ENCODE measurements at regions not wholly inside any gene's neighbourhood (a gene's known extent, or its start where the extent isn't known, plus 50 kb on each side); places are given as distances from the start of the nearest gene placed in this dataset.

DNA sequence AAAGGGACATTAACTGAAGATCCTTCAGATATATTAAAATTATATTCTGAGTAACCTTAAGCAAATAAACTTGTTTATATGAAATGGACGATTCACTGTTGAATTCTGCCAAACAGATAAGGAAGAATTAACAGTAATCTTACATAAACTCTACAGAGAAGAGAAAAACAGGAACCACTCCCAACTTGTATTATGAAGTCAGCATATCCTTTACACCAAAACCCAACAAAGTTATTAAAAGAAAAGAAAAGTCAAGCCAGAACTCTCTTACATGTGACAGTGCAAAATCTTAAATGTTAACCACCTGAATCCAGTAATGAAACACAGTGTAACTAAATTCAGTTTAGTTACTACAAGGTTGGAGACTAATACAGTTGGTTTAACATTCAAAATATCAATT, 185.8 kb downstream of the DEPDC1B start:
- Histone ChIP-seq H2BK5ac (ENCODE audit: insufficient read length, low read length) (no peak overlapping the region), H3K23ac (ENCODE audit: insufficient read length, low read depth, low read length) (no peak overlapping the region), H2BK20ac (ENCODE audit: low read depth, low read length, poor library complexity, severe bottlenecking) (no peak overlapping the region), H2BK15ac (ENCODE audit: low read depth, low read length) (no peak overlapping the region), H3K79me1 (ENCODE audit: insufficient read depth, low read depth, low read length, poor library complexity, severe bottlenecking) (no peaks in the 10 kb centered on the region), H3K27me3 (ENCODE audit: insufficient read depth, low read length) (no peaks in the 10 kb centered on the region), H3K4me1 (ENCODE audit: insufficient read depth, low read length) (no peaks in the 10 kb centered on the region), H4K5ac (ENCODE audit: insufficient read length, low read depth, low read length) (no peak overlapping the region), H3T11ph (ENCODE audit: low read length) (no peak overlapping the region), H3K27ac (ENCODE audit: insufficient read length, low read depth, low read length) (no peak overlapping the region), H3K4me2 (ENCODE audit: insufficient read depth, insufficient read length, low read length) (no peak overlapping the region), H3K9ac (ENCODE audit: extremely low read depth, insufficient read length, low read length) (no peak overlapping the region), H3K79me2 (ENCODE audit: insufficient read depth, low read length) (no peaks in the 10 kb centered on the region), H3K18ac (ENCODE audit: insufficient read length, low read depth, low read length) (no peak overlapping the region), H3K56ac (ENCODE audit: insufficient read length, low read depth, low read length) (no peak overlapping the region), H4K20me1 (ENCODE audit: control insufficient read depth, insufficient read depth, insufficient read length) (no peaks in the 10 kb centered on the region), H3K14ac (ENCODE audit: insufficient read depth, low read length) (no peak overlapping the region), H2BK12ac (ENCODE audit: insufficient read length, low read depth, low read length) (no peak overlapping the region), H2AFZ (ENCODE audit: low read length) (no peak overlapping the region), H3K4ac (ENCODE audit: low read depth, low read length) (no peak overlapping the region), H3K23me2 (ENCODE audit: insufficient read length, low read depth, low read length, poor library complexity, severe bottlenecking) (no peaks in the 10 kb centered on the region), H2BK120ac (ENCODE audit: low read depth, low read length, poor library complexity, severe bottlenecking) (no peak overlapping the region), H3K9me3 (ENCODE audit: control insufficient read depth, low read depth, low read length) (no peaks in the 10 kb centered on the region), H2AK5ac (ENCODE audit: insufficient read length, low read length) (no peak overlapping the region), H4K91ac (ENCODE audit: insufficient read length, low read depth, low read length) (no peak overlapping the region), H4K8ac (replicated peaks; ENCODE audit: insufficient read length, low read depth, low read length) (no peak overlapping the region)
- Mint-ChIP-seq H3K9me3 (no peaks in the 10 kb centered on the region), H3K4me1 (peaks cover 12 to 13% of the 10 kb centered on the region in 2 experiments), H3K27ac (no peak overlapping the region), H3K4me3 (no peak overlapping the region), H3K27me3 (ENCODE audit: low read depth) (no peaks in the 10 kb centered on the region; the same call in 1 of the 2 replicates), H3K36me3 (ENCODE audit: insufficient read depth in 1 of 3, low read depth in 3 of 3) (no peaks in the 10 kb centered on the region)
- no peak for TF ChIP-seq CTCF (conservative IDR thresholded peaks at IDR 0.05)
- no peak for DNase-seq
- no CpG with 5 or more reads among the region's 1 CpG for WGBS (ENCODE audit: extremely low coverage, insufficient read length, low lambda C conversion rate)

Data from H9 (cell line).